Esophagus squamous epithelium (tissue), 4 donors: ENCODE measurements at regions not wholly inside any gene's neighbourhood (a gene's known extent, or its start where the extent isn't known, plus 50 kb on each side); places are given as distances from the start of the nearest gene placed in this dataset.

Experiments
- CTCF ChIP-seq, 6 experiments: fragments of 450-650 bp in 4 of 6; fragments of 200-600 bp in 2 of 6; sonication (generic) in 2 of 6; IDR thresholded peaks; one replicate each; pipeline ENCODE4 v1.5.1; 2016 to 2019; ENCODE audit warnings: antibody characterized with exemption in 6 of 6, mild to moderate bottlenecking in 4 of 6, moderate library complexity in 4 of 6
- POLR2A ChIP-seq, 4 donors: fragments of 450-650 bp; IDR thresholded peaks; one replicate each; pipeline ENCODE4 v1.6.1; 2017; ENCODE audit warnings: antibody characterized with exemption in 4 of 4, mild to moderate bottlenecking in 4 of 4, moderate library complexity in 3 of 4

- TF ChIP-seq CTCF (IDR thresholded peaks at IDR 0.05) (no peak), POLR2A (IDR thresholded peaks at IDR 0.05) (no peak)
Measured at GRCh38 chr3:3372210-3372777, 192.8 kb upstream of the CRBN start.
